Nephron progenitor cell (in vitro differentiated cells): ENCODE measurements at regions not wholly inside any gene's neighbourhood (a gene's known extent, or its start where the extent isn't known, plus 50 kb on each side); places are given as distances from the start of the nearest gene placed in this dataset.

Experiments used
- DNase-seq: peaks from one replicate; pipeline ENCODE4 v3.0.0; 2021
- H3K27ac Mint-ChIP-seq: 2 replicates; pipeline ENCODE4 v1.8.0; 2021; ENCODE audit warnings: mild to moderate bottlenecking, moderate library complexity, mixed read lengths
- H3K27me3 Mint-ChIP-seq: 2 replicates; pipeline ENCODE4 v1.8.0; 2021; ENCODE audit warnings: mild to moderate bottlenecking, low read depth, mixed read lengths; ENCODE audit not compliant: poor library complexity
- H3K36me3 Mint-ChIP-seq: 2 replicates; pipeline ENCODE4 v1.8.0; 2021; ENCODE audit warnings: low read depth, mixed read lengths
- H3K4me1 Mint-ChIP-seq: 2 replicates; pipeline ENCODE4 v1.8.0; 2021; ENCODE audit warnings: mixed read lengths
- H3K4me3 Mint-ChIP-seq: 2 replicates; pipeline ENCODE4 v1.8.0; 2021; ENCODE audit warnings: mild to moderate bottlenecking, moderate library complexity, mixed read lengths
- H3K9me3 Mint-ChIP-seq: 2 replicates; pipeline ENCODE4 v1.8.0; 2021; ENCODE audit warnings: mild to moderate bottlenecking, moderate library complexity, mixed read lengths
- TF ChIP-seq, protein P1 (sequence below): fragments of 200-600 bp; sonication (generic); IDR thresholded peaks from 2 replicates; pipeline ENCODE4 v1.5.0; 2021; ENCODE audit warnings: antibody characterized with exemption

GRCh38 chr2:173672573-173673340, 292.4 kb downstream of the SP3 start:
- H3K27me3 Mint-ChIP-seq, result peaks cover 6% of the 10 kb centered on the region
- TF ChIP-seq, protein P1, sequence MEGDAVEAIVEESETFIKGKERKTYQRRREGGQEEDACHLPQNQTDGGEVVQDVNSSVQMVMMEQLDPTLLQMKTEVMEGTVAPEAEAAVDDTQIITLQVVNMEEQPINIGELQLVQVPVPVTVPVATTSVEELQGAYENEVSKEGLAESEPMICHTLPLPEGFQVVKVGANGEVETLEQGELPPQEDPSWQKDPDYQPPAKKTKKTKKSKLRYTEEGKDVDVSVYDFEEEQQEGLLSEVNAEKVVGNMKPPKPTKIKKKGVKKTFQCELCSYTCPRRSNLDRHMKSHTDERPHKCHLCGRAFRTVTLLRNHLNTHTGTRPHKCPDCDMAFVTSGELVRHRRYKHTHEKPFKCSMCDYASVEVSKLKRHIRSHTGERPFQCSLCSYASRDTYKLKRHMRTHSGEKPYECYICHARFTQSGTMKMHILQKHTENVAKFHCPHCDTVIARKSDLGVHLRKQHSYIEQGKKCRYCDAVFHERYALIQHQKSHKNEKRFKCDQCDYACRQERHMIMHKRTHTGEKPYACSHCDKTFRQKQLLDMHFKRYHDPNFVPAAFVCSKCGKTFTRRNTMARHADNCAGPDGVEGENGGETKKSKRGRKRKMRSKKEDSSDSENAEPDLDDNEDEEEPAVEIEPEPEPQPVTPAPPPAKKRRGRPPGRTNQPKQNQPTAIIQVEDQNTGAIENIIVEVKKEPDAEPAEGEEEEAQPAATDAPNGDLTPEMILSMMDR, result no peak
- no peak overlapping the region for H3K4me3 Mint-ChIP-seq
- H3K9me3 Mint-ChIP-seq, result peaks cover 3% of the 10 kb centered on the region
- H3K36me3 Mint-ChIP-seq, result no peaks in the 10 kb centered on the region
- no peak for DNase-seq
- no peak overlapping the region for H3K27ac Mint-ChIP-seq
- H3K4me1 Mint-ChIP-seq, result no peaks in the 10 kb centered on the region

GRCh38 chr2:173673640-173674039, 291.5 kb downstream of the SP3 start:
- H3K9me3 Mint-ChIP-seq, result peaks cover 3% of the 10 kb centered on the region
- H3K27ac Mint-ChIP-seq, result no peak overlapping the region
- peaks cover 8% of the 10 kb centered on the region for H3K27me3 Mint-ChIP-seq
- H3K4me1 Mint-ChIP-seq, result no peaks in the 10 kb centered on the region
- H3K36me3 Mint-ChIP-seq, result no peaks in the 10 kb centered on the region
- no peak overlapping the region for H3K4me3 Mint-ChIP-seq
- TF ChIP-seq, protein P1, result no peak
- DNase-seq, result no peak

GRCh38 chr2:173676647-173677046, 288.5 kb downstream of the SP3 start:
- Mint-ChIP-seq H3K36me3 (no peaks in the 10 kb centered on the region), H3K27ac (no peak overlapping the region), H3K27me3 (peaks cover 7% of the 10 kb centered on the region)

DNA sequence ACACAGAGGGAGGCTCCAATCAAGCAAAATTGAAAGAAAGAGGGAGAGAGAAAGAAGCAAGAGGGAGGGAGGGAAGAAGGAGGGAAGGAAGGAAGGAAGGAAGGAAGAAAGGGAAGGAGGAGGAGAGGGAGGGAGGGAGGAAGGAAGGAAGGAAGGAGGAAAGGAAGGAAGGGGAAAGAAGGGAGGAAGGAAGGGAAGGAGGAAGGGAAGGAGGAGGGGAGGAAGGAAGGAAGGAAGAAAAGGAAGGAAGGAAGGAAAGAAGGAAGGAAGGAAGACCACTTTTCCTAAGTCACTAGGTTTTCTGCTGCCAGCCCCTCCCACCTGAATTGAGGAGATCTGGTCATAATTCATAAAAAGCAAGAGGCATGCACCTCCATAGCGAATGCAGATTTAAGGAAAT, 287.0 kb downstream of the SP3 start:
- Mint-ChIP-seq H3K9me3 (peaks cover 3% of the 10 kb centered on the region), H3K27me3 (peaks cover 7% of the 10 kb centered on the region), H3K4me1 (peaks cover 7% of the 10 kb centered on the region), H3K27ac (no peak overlapping the region), H3K36me3 (no peaks in the 10 kb centered on the region), H3K4me3 (no peak overlapping the region)
- DNase-seq, result no peak
- TF ChIP-seq, protein P1, result no peak

More at GRCh38 chr2:173676647-173677046, 288.5 kb downstream of the SP3 start:
- H3K9me3 Mint-ChIP-seq, result peaks cover 3% of the 10 kb centered on the region
- DNase-seq, result no peak
- no peak overlapping the region for H3K4me3 Mint-ChIP-seq
- TF ChIP-seq, protein P1, result no peak
- peaks cover 7% of the 10 kb centered on the region for H3K4me1 Mint-ChIP-seq

- peaks cover 7% of the 10 kb centered on the region for H3K4me1 Mint-ChIP-seq
- no peaks in the 10 kb centered on the region for H3K36me3 Mint-ChIP-seq
- no peak overlapping the region for H3K27ac Mint-ChIP-seq
- no peak overlapping the region for H3K4me3 Mint-ChIP-seq
- TF ChIP-seq, protein P1, result no peak
- no peaks in the 10 kb centered on the region for H3K9me3 Mint-ChIP-seq
- DNase-seq, result no peak
- H3K27me3 Mint-ChIP-seq, result peaks cover 7% of the 10 kb centered on the region
These were observed 284.6 kb downstream of the SP3 start for GRCh38 chr2:173680574-173680973.
